Cardiac muscle cell (in vitro differentiated cells and primary cell): ENCODE measurements at regions not wholly inside any gene's neighbourhood (a gene's known extent, or its start where the extent isn't known, plus 50 kb on each side); places are given as distances from the start of the nearest gene placed in this dataset.
A peak's percentile ranks its signal among the peaks of the same experiment; 100 is the strongest.

ENCODE experiments used
- DNase-seq, 2 donors: peaks; one replicate each; pipeline versions ENCODE4 v3.0.0 to v3.0.0-alpha.2; 2010 to 2017; ENCODE audit warnings: low read depth in 1 of 2, low spot score in 1 of 2
- H3K27ac ChIP-seq: fragments of 200-600 bp; sonication (generic); 2 replicates; pipeline ENCODE4 v1.5.1; 2016
- H3K27me3 ChIP-seq: fragments of 200-600 bp; sonication (generic); 2 replicates; pipeline ENCODE4 v1.6.0; 2016; ENCODE audit warnings: control low read depth
- H3K36me3 ChIP-seq: fragments of 200-600 bp; sonication (generic); 2 replicates; pipeline ENCODE4 v1.5.1; 2016; ENCODE audit warnings: control low read depth
- H3K4me1 ChIP-seq: fragments of 200-600 bp; sonication (generic); 2 replicates; pipeline ENCODE4 v1.8.1; 2017; ENCODE audit warnings: low read depth, mild to moderate bottlenecking, mixed run types
- H3K4me3 ChIP-seq: fragments of 200-600 bp; sonication (generic); 2 replicates; pipeline ENCODE4 v1.5.1; 2016; ENCODE audit warnings: mild to moderate bottlenecking
- H3K9me3 ChIP-seq: fragments of 200-600 bp; sonication (generic); 2 replicates; pipeline ENCODE4 v1.5.1; 2017; ENCODE audit warnings: low read depth, mild to moderate bottlenecking, control low read depth
- TF ChIP-seq, protein P1 (sequence below): IDR thresholded peaks from 2 replicates; pipeline ENCODE4 v1.5.1; 2012; ENCODE audit warnings: low read depth, mild to moderate bottlenecking, low read length

DNA sequence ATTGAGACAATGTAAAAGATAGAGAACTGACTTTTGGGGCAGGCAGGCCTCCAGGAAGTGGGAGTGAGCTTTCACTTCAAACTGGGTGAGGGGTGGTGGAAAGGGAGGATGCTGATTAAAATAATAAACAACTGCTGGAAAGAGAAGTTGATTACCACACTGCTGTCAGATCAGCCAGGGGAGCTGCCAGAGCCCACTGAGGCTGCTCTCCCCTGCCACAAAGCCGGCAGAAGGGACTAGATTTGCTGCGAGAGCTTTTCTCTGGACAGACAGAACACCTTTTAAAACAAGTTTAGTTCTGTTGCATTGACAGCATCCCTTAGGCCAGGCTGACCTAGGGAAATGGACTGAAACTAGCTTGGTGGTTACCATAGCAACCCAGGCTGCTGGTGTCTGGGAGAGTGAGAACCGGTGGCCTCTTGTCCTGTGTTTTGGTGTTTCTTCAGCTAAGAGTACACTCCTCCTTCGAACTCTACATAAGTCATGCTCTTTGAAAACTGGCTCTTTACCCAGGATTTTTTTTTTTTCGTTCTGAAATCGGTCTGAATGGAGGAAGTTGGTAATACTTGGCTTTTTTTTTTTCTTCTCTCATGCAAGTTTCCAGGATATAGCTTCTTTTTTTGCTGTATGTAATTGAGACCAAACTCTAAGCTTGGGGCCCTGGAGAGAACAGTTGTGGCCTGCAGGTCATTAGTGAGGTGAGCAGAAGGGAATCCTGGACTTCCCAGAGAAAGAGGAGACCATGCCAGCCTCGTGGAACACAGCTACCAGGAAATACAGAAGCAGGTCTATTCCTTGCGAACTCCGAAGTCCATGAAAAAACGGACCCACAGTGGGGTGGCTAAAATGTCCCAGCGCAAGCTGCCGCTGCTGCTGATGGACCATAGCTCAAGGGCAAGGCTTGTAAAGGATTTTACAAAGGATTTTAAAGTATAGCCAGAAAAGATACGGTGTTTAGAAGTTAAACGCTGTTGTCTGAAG, 374.4 kb downstream of the UTRN start:
- DNase-seq = peak; percentile 55 to 80
- TF ChIP-seq, protein P1, sequence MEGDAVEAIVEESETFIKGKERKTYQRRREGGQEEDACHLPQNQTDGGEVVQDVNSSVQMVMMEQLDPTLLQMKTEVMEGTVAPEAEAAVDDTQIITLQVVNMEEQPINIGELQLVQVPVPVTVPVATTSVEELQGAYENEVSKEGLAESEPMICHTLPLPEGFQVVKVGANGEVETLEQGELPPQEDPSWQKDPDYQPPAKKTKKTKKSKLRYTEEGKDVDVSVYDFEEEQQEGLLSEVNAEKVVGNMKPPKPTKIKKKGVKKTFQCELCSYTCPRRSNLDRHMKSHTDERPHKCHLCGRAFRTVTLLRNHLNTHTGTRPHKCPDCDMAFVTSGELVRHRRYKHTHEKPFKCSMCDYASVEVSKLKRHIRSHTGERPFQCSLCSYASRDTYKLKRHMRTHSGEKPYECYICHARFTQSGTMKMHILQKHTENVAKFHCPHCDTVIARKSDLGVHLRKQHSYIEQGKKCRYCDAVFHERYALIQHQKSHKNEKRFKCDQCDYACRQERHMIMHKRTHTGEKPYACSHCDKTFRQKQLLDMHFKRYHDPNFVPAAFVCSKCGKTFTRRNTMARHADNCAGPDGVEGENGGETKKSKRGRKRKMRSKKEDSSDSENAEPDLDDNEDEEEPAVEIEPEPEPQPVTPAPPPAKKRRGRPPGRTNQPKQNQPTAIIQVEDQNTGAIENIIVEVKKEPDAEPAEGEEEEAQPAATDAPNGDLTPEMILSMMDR = no peak
- Histone ChIP-seq H3K27me3 (no peaks in the 10 kb centered on the region), H3K4me3 (no peak overlapping the region), H3K9me3 (no peaks in the 10 kb centered on the region), H3K4me1 (peaks cover 8% of the 10 kb centered on the region), H3K27ac (no peak overlapping the region), H3K36me3 (no peaks in the 10 kb centered on the region)

DNA sequence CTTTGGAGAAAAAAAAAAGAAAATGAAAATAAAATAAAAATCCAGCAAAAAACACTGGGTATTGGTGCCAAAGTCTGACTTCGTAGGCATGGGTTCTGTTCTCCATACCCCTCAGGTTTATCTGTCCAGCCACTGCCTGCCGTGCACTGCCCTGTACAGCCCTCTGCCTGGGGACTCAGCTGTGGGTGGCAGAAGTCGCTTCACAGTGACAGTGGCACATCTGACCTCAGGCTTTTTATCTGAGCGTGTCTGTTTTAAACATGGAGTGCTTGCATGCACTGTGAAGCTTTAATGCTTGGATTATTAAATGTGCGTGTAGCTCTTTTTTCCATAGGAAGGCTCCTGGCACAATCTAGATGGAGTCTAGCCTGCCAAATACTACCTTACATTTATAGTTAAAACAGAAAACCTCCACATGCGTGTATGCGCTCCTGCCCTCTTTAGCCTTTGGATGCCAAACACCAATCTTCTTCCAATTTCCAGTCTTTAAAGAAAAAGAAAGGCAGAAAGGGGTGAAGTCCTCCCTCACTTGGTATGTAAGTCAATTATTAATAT, 375.5 kb downstream of the UTRN start:
- no peak for DNase-seq
- Histone ChIP-seq H3K36me3 (no peaks in the 10 kb centered on the region), H3K27me3 (no peaks in the 10 kb centered on the region), H3K4me1 (peaks cover 8% of the 10 kb centered on the region), H3K9me3 (no peaks in the 10 kb centered on the region), H3K27ac (no peak overlapping the region), H3K4me3 (no peak overlapping the region)
- TF ChIP-seq, protein P1 = no peak

- DNase-seq = no peak
- H3K36me3 ChIP-seq = no peaks in the 10 kb centered on the region
- TF ChIP-seq, protein P1 = no peak
- no peak overlapping the region for H3K4me3 ChIP-seq
- H3K27ac ChIP-seq = no peak overlapping the region
- H3K9me3 ChIP-seq = no peaks in the 10 kb centered on the region
- H3K27me3 ChIP-seq = no peaks in the 10 kb centered on the region
- peaks cover 8% of the 10 kb centered on the region for H3K4me1 ChIP-seq
Measured at GRCh38 chr6:144661116-144661806, 376.1 kb downstream of the UTRN start.

GRCh38 chr6:144662812-144663365, 377.8 kb downstream of the UTRN start:
- no peaks in the 10 kb centered on the region for H3K36me3 ChIP-seq
- H3K4me1 ChIP-seq = peaks cover 8% of the 10 kb centered on the region
- H3K9me3 ChIP-seq = no peaks in the 10 kb centered on the region
- TF ChIP-seq, protein P1 = no peak
- H3K27me3 ChIP-seq = no peaks in the 10 kb centered on the region
- no peak overlapping the region for H3K27ac ChIP-seq
- DNase-seq = no peak
- no peak overlapping the region for H3K4me3 ChIP-seq

DNA sequence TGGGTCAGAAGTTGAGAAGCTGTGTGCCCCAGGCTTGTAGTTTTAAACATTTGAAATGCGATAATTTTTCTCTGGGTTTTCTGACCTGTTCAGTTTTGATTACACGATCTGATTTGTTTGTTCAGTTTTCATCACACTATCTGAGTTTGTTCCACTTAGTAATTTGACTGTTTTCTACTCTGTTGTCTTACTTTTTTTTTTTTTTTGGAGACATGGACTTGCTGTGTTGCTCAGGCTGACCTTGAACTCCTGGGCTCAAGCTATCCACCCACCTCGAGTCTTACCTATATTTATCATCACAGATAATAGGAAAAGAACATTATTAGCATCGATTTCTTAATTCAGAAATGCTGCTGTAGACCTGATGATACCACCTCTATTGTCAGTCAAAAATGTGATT, 379.1 kb downstream of the UTRN start:
- no peaks in the 10 kb centered on the region for H3K36me3 ChIP-seq
- H3K4me1 ChIP-seq = peaks cover 8% of the 10 kb centered on the region

More for the DNA sequence above, 379.1 kb downstream of the UTRN start:
- H3K27me3 ChIP-seq = no peaks in the 10 kb centered on the region
- TF ChIP-seq, protein P1 = no peak
- no peaks in the 10 kb centered on the region for H3K9me3 ChIP-seq
- no peak overlapping the region for H3K27ac ChIP-seq
- H3K4me3 ChIP-seq = no peak overlapping the region
- DNase-seq = no peak
